ENCODE measurements at regions not wholly inside any gene's neighbourhood (a gene's known extent, or its start where the extent isn't known, plus 50 kb on each side); places are given as distances from the start of the nearest gene placed in this dataset.

GRCh38 chr6:133583907-133584427, 304.9 kb upstream of the TCF21 start:
- no peak for DNase-seq

GRCh38 chr6:133584823-133585222, 304.1 kb upstream of the TCF21 start:
- DNase-seq: no peak

- no peak for DNase-seq
These were observed 302.9 kb upstream of the TCF21 start for GRCh38 chr6:133585978-133586377.

- no peak for DNase-seq
These were observed 301.3 kb upstream of the TCF21 start for GRCh38 chr6:133587546-133588160.

GRCh38 chr6:133590196-133590595, 298.7 kb upstream of the TCF21 start:
- no peak for DNase-seq

GRCh38 chr6:133590814-133591213, 298.1 kb upstream of the TCF21 start:
- DNase-seq: no peak

- DNase-seq: no peak
These were observed 297.6 kb upstream of the TCF21 start for GRCh38 chr6:133591275-133591674.

- no peak for DNase-seq
These were observed 294.2 kb upstream of the TCF21 start for GRCh38 chr6:133594652-133595110.

- no peak for DNase-seq
These were observed 293.7 kb upstream of the TCF21 start for GRCh38 chr6:133595111-133595761.

- DNase-seq: no peak
These were observed 282.1 kb upstream of the TCF21 start for GRCh38 chr6:133606852-133607251.

- no peak for DNase-seq
These were observed 280.3 kb upstream of the TCF21 start for GRCh38 chr6:133608620-133609019.

- DNase-seq: no peak
These were observed 279.3 kb upstream of the TCF21 start for GRCh38 chr6:133609415-133610226.

- DNase-seq: no peak
These were observed 278.6 kb upstream of the TCF21 start for GRCh38 chr6:133610227-133610840.

GRCh38 chr6:133610971-133611370, 277.9 kb upstream of the TCF21 start:
- DNase-seq: no peak

- DNase-seq: no peak
These were observed 276.5 kb upstream of the TCF21 start for GRCh38 chr6:133612459-133612858.

- DNase-seq: no peak
These were observed 275.7 kb upstream of the TCF21 start for GRCh38 chr6:133613211-133613610.

GRCh38 chr6:133621751-133622150, 267.2 kb upstream of the TCF21 start:
- DNase-seq: no peak

GRCh38 chr6:133623065-133623464, 265.8 kb upstream of the TCF21 start:
- no peak for DNase-seq

- no peak for DNase-seq
These were observed 265.3 kb upstream of the TCF21 start for GRCh38 chr6:133623621-133624020.

GRCh38 chr6:133626096-133626666, 262.7 kb upstream of the TCF21 start:
- no peak for DNase-seq

- no peak for DNase-seq
These were observed 258.9 kb upstream of the TCF21 start for GRCh38 chr6:133629970-133630369.

- DNase-seq: no peak
These were observed 258.3 kb upstream of the TCF21 start for GRCh38 chr6:133630651-133631050.

Measured in occipital lobe (tissue), 1 donor.